ENCODE measurements at regions not wholly inside any gene's neighbourhood (a gene's known extent, or its start where the extent isn't known, plus 50 kb on each side); places are given as distances from the start of the nearest gene placed in this dataset.

DNA sequence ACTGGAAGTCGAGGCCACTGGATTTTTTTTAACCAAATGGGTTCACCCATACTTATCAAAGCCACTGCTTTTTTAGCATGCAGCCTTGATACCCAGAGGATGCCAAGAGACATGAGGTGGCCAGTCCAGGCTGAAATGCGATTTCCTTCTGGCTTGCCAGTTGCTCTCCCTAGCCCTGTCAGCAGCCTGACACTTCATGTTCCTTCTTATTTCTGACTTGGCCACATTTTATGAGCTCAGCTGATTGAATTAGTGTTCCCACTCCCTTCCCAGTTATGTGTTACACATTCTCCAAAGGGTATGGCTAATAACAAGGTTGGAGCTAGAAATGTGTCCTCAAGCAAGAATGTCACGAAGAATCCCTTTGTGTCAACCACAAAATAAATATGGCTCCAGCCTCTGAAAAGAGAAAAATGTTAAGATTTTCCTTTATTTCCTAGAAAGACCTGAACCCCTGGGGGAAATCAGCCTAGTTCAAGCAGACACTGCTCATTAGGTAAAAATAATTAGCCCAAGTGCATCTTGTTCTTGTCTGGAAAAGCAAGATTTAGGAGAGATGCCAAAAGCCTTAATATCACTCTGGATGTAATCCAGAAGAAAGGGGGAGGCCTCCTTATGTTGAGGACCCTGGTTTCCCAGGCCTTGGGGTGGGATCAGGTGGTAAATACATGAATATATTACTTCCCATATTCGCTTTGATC, 121.7 kb upstream of the TACR1 start:
- TF ChIP-seq, protein P1, sequence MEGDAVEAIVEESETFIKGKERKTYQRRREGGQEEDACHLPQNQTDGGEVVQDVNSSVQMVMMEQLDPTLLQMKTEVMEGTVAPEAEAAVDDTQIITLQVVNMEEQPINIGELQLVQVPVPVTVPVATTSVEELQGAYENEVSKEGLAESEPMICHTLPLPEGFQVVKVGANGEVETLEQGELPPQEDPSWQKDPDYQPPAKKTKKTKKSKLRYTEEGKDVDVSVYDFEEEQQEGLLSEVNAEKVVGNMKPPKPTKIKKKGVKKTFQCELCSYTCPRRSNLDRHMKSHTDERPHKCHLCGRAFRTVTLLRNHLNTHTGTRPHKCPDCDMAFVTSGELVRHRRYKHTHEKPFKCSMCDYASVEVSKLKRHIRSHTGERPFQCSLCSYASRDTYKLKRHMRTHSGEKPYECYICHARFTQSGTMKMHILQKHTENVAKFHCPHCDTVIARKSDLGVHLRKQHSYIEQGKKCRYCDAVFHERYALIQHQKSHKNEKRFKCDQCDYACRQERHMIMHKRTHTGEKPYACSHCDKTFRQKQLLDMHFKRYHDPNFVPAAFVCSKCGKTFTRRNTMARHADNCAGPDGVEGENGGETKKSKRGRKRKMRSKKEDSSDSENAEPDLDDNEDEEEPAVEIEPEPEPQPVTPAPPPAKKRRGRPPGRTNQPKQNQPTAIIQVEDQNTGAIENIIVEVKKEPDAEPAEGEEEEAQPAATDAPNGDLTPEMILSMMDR (IDR thresholded peaks at IDR 0.05; ENCODE audit: low read depth, low read length, missing control alignments) = no peak
- DNase-seq (ENCODE audit: extremely low read depth, low read depth) = no peak
- no peak overlapping the region for H3K4me3 ChIP-seq (replicated peaks; ENCODE audit: low read depth, low read length)

DNA sequence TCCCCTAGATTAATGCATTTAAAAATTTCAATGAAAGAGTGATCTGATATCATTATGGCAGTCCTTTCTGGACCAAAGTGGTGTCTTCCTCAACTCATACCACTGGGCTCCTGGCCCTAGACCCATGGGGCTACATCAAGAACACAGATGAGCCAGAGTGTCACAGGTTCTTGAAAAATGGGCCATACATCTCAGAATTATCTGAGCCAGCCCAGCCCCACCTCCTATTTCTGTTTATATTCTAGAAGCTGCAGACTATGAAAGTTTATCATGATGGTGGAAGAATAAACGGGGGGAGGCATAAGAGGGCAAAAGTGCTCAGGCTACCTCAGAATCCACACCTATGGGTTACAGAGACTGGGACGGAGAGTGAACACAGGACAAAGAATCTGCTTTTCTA, 120.6 kb upstream of the TACR1 start:
- no peak for DNase-seq (ENCODE audit: extremely low read depth, low read depth)
- TF ChIP-seq, protein P1 (IDR thresholded peaks at IDR 0.05; ENCODE audit: low read depth, low read length, missing control alignments) = no peak
- no peak overlapping the region for H3K4me3 ChIP-seq (replicated peaks; ENCODE audit: low read depth, low read length)

DNA sequence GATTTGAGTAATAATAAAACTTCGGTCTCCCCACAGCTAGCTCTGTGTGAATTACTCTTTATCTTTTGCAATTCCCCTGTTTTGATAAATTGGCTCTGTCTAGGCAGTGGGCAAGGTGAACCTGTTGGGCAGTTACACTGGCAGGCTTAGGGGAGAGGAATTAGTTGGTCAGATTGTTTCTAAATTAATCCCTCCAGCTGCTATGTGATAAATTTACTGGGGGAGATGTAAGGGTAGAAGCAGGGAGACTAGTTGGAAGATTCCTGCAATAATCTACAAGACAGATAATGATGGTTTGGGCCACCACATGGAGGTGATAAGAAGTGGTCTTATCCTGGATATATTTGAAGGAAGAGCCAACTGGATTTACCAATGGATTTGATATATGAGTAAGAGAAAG, 118.5 kb upstream of the TACR1 start:
- no peak for DNase-seq (ENCODE audit: extremely low read depth, low read depth)
- TF ChIP-seq, protein P1 (IDR thresholded peaks at IDR 0.05; ENCODE audit: low read depth, low read length, missing control alignments) = no peak
- H3K4me3 ChIP-seq (replicated peaks; ENCODE audit: low read depth, low read length) = no peak overlapping the region

DNA sequence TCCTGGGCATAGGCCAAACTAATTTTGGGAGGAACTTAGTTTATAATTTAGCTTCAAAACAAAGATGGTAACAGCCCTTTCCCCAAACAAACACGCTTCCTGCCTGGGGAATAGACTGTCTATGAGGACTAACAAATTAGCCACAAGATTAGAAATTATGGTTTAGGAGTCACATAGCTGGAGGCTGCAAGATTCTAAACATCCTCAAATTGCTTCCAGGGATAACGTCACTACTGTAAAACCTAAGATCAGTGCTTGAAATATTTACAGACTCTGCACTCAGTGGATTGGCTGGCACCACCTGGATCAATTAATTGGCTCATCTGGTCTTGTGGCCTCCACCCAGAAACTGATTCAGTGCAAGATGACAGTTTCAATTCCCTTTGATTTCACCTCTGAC, 118.0 kb upstream of the TACR1 start:
- H3K4me3 ChIP-seq (replicated peaks; ENCODE audit: low read depth, low read length) = no peak overlapping the region
- TF ChIP-seq, protein P1 (IDR thresholded peaks at IDR 0.05; ENCODE audit: low read depth, low read length, missing control alignments) = no peak
- DNase-seq (ENCODE audit: extremely low read depth, low read depth) = no peak

DNA sequence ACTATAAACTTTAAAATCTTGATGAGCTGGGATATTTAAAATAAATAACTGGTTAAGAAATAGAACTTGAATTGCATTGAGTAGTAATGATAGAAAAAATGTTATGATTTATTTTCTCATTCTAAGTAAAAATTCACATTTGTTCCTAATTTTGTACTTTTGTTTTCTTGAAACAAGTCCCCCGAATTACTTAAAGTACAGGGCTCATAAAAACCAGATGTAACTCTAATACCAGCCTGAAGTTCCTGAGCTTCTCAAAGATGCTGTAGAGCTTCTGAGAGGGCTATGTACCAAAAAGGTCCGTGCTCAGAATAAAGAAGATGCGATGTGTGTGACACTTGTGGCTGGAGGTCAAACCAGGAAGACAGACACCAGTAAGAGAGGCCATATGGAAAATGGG, 116.1 kb upstream of the TACR1 start:
- H3K4me3 ChIP-seq (replicated peaks; ENCODE audit: low read depth, low read length) = no peak overlapping the region
- DNase-seq (ENCODE audit: extremely low read depth, low read depth) = no peak
- TF ChIP-seq, protein P1 (IDR thresholded peaks at IDR 0.05; ENCODE audit: low read depth, low read length, missing control alignments) = no peak

DNA sequence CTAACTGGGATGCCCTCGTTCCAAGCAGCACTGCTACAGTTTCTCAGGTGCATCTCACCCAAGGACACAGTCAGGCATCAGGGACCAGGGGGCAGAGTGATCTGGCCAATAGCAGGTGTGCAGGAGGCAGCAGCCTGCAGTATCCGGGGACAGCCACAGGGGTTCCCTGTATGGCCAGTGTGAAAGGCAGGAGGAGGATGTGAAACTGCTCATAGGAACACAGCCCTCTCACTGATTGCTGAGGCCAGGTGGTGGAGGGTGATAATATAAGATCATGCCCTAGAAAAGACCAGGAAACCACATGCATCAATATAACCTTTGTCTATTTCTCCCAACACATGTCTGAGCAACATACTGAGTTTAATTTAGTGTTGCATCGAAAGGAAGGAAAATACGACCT, 112.7 kb upstream of the TACR1 start:
- TF ChIP-seq, protein P1 (IDR thresholded peaks at IDR 0.05; ENCODE audit: low read depth, low read length, missing control alignments) = no peak
- H3K4me3 ChIP-seq (replicated peaks; ENCODE audit: low read depth, low read length) = no peak overlapping the region
- DNase-seq (ENCODE audit: extremely low read depth, low read depth) = no peak

DNA sequence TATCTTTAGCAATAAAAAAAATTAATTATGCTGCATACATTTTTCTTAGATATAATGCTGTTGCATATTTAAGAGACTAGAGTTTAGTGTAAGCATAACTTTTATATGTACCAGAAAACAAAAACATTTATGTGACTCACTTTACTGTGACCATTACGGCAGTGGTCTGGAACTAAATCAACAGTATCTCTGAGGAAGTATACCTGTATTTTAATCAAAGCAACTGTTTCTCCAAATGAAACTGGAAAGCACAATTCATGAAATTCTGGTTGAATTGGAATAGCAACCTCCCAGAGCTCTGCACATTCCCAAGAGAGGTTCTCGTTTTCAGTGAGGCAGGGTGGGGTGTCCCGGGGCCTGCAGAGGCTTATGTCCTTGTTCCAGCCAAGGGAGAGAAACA, 112.2 kb upstream of the TACR1 start:
- H3K4me3 ChIP-seq (replicated peaks; ENCODE audit: low read depth, low read length) = no peak overlapping the region
- TF ChIP-seq, protein P1 (IDR thresholded peaks at IDR 0.05; ENCODE audit: low read depth, low read length, missing control alignments) = no peak
- DNase-seq (ENCODE audit: extremely low read depth, low read depth) = no peak
